NB4 (cell line): ENCODE measurements at regions not wholly inside any gene's neighbourhood (a gene's known extent, or its start where the extent isn't known, plus 50 kb on each side); places are given as distances from the start of the nearest gene placed in this dataset.

Source experiments
- POLR2A ChIP-seq: IDR thresholded peaks from 2 replicates; pipeline ENCODE4 v1.6.1; 2011; ENCODE audit warnings: mild to moderate bottlenecking; ENCODE audit not compliant: insufficient read length; ENCODE audit errors: extremely low read depth
- TF ChIP-seq, protein P1 (sequence below): IDR thresholded peaks from one replicate; pipeline ENCODE4 v1.5.1; 2012; ENCODE audit warnings: low read depth, low read length

DNA sequence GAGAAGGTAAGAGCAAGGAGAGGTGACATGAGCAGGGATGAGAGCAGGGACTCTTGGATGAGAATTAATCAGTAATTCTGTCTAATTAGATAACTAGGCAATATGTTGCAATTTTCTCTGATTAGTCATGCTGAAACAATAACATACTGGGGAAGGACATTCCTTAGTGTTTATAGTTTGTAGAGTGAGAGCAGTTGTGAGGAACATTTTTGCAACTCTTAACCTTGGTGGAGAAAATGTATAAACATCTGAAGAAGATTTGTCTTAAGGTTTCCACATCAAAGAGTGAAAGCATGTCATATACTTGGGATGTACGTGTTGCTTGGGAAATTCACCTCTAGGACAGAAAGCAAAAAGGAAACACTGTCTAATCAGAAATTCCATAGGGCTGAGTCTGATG is 955.4 kb upstream of the FANCL start:
- TF ChIP-seq, protein P1, sequence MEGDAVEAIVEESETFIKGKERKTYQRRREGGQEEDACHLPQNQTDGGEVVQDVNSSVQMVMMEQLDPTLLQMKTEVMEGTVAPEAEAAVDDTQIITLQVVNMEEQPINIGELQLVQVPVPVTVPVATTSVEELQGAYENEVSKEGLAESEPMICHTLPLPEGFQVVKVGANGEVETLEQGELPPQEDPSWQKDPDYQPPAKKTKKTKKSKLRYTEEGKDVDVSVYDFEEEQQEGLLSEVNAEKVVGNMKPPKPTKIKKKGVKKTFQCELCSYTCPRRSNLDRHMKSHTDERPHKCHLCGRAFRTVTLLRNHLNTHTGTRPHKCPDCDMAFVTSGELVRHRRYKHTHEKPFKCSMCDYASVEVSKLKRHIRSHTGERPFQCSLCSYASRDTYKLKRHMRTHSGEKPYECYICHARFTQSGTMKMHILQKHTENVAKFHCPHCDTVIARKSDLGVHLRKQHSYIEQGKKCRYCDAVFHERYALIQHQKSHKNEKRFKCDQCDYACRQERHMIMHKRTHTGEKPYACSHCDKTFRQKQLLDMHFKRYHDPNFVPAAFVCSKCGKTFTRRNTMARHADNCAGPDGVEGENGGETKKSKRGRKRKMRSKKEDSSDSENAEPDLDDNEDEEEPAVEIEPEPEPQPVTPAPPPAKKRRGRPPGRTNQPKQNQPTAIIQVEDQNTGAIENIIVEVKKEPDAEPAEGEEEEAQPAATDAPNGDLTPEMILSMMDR = no peak
- TF ChIP-seq POLR2A = no peak
